Endometrium (tissue), 2 donors: ENCODE measurements at regions not wholly inside any gene's neighbourhood (a gene's known extent, or its start where the extent isn't known, plus 50 kb on each side); places are given as distances from the start of the nearest gene placed in this dataset.
A peak's percentile ranks its signal among the peaks of the same experiment; 100 is the strongest.

Experiments used
- FAIRE-seq: peaks from 2 replicates; lab custom pipeline; 2012; peaks lifted over from hg19 to GRCh38; lab: Jason Lieb, UNC
- donor health status: control.
- donor health status: control.

DNA sequence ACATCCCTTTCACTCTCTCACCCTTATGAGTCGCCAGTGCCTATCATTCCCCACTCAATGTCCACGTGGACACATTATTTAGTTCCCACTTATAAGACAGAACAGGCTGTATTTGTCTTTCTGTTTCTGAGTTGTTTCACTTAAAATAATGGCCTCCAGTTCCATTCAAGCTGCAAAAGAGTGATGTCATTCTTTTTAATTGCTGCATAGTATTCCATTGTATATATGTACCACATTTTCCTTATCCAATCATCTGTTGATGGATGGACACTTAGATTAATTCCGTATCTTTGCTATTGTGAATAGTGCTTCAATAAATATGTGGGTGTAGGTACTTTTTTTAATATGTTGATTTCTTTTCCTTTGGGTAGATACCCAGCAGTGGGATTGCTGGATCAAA is 79.1 kb downstream of the ZNF365 start:
- FAIRE-seq: no peak

GRCh38 chr10:62454687-62455397 is 80.7 kb downstream of the ZNF365 start:
- FAIRE-seq: peak; percentile 77

DNA sequence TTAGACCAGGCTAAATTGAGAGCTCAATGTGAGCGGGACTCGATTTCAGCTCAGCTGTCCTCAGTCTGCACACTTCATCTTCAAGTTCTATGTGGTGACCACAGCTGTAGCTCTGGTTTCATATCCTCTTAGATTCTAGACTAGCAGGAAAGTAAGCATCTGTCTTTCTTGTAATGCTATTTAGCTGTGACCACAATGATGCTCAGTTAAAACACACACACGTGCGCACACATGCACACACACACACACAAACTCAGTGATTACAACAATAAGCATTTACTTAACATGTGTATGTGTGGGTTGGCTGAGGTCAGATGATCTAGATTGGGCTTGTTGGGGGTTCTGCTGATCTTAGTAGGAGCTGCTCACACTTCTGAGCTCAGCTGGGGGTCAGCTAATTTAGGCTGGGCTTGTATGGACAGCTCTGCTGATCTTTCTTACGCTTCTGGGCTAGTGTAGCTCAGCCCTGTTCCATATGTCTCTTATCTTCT is 82.5 kb downstream of the ZNF365 start:
- FAIRE-seq: no peak

- FAIRE-seq: no peak
Measured at GRCh38 chr10:62457196-62457595, 83.0 kb downstream of the ZNF365 start.

- FAIRE-seq: no peak
Measured at GRCh38 chr10:62457598-62457997, 83.4 kb downstream of the ZNF365 start.

- peak; percentile 95 for FAIRE-seq
Measured at GRCh38 chr10:62459072-62459471, 84.9 kb downstream of the ZNF365 start.

GRCh38 chr10:62459500-62459899 is 85.3 kb downstream of the ZNF365 start:
- FAIRE-seq: no peak

GRCh38 chr10:62460393-62460792 is 86.2 kb downstream of the ZNF365 start:
- no peak for FAIRE-seq

GRCh38 chr10:62461120-62461519 is 87.0 kb downstream of the ZNF365 start:
- FAIRE-seq: no peak

GRCh38 chr10:62462461-62462860 is 88.3 kb downstream of the ZNF365 start:
- no peak for FAIRE-seq

DNA sequence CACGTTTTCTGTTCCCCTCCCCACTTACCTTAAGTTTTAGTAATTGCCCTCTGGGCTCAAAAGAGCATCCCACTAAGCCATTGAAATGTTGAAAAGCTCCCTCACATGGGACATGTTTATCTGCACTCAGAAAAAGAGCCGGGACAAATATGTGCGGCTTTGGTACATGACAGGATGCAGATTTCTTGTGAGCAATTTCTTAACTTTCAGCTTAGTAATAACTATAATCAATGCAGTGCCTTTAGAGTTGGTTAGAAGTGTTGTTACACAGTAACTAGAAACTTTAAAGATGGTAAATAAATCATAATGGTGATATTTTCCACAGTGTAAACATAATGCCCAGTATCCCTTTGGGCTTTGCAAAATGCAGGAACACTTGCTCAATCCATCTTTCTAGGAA is 89.2 kb downstream of the ZNF365 start:
- no peak for FAIRE-seq

- FAIRE-seq: no peak
Measured at GRCh38 chr10:62464308-62464707, 90.1 kb downstream of the ZNF365 start.

- FAIRE-seq: no peak
Measured at GRCh38 chr10:62466590-62466989, 92.4 kb downstream of the ZNF365 start.

DNA sequence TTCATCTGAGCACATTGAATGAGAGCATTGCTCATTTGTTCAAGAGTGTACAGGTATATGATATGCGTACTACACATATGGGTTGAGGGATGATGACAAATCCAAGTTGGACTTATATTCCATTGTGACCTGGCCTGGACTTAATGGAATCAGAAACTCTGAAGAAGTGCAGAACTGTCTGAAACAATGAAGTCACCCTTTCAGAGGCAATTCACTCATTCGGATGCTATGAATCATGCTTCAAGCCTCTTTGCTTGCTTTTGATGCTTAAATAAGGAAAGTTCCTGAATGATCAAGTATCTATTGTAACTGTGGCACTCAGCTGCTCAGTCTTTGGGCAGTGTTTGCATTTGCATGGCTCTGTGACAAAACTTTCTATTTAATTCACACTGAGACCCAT is 93.4 kb downstream of the ZNF365 start:
- FAIRE-seq: no peak

DNA sequence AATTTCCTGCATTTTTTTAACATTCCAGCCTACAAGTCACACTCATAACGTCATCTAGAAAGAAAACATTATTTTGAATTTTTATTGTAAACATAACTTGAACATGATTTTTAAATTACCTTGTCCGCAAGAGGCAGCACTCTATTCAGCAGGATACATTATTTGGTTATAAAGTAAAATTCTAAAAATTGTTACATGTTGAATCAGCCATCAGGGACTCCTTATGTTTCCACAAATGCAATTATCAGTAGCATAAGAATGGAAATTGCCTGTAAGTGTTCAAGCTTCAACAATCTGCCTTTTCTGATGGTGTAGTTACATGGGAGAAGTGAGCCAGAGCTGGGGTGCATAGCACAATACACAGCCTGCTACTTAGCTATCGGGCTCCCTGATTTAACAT is 97.5 kb downstream of the ZNF365 start:
- no peak for FAIRE-seq

- FAIRE-seq: no peak
Measured at GRCh38 chr10:62473241-62473640, 99.1 kb downstream of the ZNF365 start.

DNA sequence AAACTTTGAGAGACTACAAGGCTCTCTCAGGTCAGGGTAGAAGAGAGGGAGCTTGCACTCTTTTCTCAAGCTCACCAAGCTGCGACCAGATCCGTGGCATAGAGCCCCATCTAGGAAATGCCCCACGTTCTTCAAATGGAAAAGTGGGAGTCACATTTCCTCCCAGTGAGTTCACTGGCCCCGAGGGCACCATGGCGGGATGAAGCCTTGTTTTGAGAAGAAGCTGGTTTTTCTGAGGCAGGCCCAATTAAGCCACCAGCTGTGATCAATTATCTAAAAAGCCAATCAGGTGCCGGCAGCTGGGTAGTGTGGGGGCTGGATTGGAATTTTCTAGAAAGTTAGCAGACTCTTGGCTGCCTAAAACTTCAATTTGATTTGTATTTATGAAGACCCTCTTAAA is 101.4 kb downstream of the ZNF365 start:
- FAIRE-seq: no peak

GRCh38 chr10:62479523-62479922 is 105.4 kb downstream of the ZNF365 start:
- no peak for FAIRE-seq

DNA sequence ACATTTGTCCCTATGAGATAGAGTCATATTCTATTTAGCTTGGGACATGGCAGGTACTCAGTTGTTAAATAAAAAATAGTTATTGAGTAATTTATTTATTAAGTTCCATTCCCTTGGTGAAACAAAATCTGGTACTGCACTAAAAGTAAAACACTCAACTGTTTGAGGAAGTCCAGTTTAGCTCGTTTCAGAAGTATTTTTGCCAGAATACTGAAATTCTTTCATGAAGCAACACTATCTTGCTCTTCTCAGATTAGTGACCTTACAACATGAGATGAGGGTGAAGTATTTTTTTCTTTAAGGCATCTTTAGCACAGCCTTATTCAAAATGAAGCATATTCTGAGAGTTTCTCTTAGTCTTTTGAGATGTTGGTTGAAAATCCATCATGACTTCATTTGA is 106.0 kb downstream of the ZNF365 start:
- no peak for FAIRE-seq

- no peak for FAIRE-seq
Measured at GRCh38 chr10:62482581-62482980, 108.4 kb downstream of the ZNF365 start.

GRCh38 chr10:62491597-62491996 is 117.4 kb downstream of the ZNF365 start:
- FAIRE-seq: no peak

GRCh38 chr10:62492012-62492869 is 118.1 kb downstream of the ZNF365 start:
- FAIRE-seq: peak; percentile 29

GRCh38 chr10:62492870-62493180 is 118.7 kb downstream of the ZNF365 start:
- FAIRE-seq: no peak

GRCh38 chr10:62496925-62497324 is 122.8 kb downstream of the ZNF365 start:
- no peak for FAIRE-seq
